Psoas muscle (tissue), 7 donors: ENCODE measurements at regions not wholly inside any gene's neighbourhood (a gene's known extent, or its start where the extent isn't known, plus 50 kb on each side); places are given as distances from the start of the nearest gene placed in this dataset.

Experiments used
- ATAC-seq, 4 donors: fragments of 200-7000 bp; cut with Tn5 transposase; one replicate each; pipeline ENCODE4 v1.9.1; 2020; ENCODE audit warnings: moderate library complexity in 3 of 4, mild to moderate bottlenecking in 2 of 4
- DNase-seq, 2 donors: peaks; one replicate each; pipeline ENCODE4 v3.0.0-alpha.2; 2020
- H3K27ac ChIP-seq: fragments of 200-600 bp; one replicate; pipeline ENCODE4 v1.8.0; 2022
- H3K27me3 ChIP-seq, 3 donors: fragments of 200-600 bp in 1 of 3; one replicate each; pipeline versions ENCODE4 v1.6.1 to v1.8.0; 2013 to 2022; ENCODE audit warnings: low read length in 2 of 3, mild to moderate bottlenecking in 2 of 3, moderate library complexity in 1 of 3; ENCODE audit not compliant: insufficient read depth in 3 of 3
- H3K36me3 ChIP-seq, 2 donors: fragments of 200-600 bp in 1 of 2; one replicate each; pipeline versions ENCODE4 v1.6.1 to v1.8.0; 2013 to 2022; ENCODE audit warnings: low read depth in 1 of 2, mild to moderate bottlenecking in 1 of 2, moderate library complexity in 1 of 2; ENCODE audit not compliant: insufficient read depth in 1 of 2
- H3K4me1 ChIP-seq: fragments of 200-600 bp; one replicate; pipeline ENCODE4 v1.8.0; 2022
- H3K4me3 ChIP-seq: fragments of 200-600 bp; one replicate; pipeline ENCODE4 v1.8.0; 2022; ENCODE audit warnings: mild to moderate bottlenecking
- H3K9me3 ChIP-seq: fragments of 200-600 bp; one replicate; pipeline ENCODE4 v1.8.0; 2022
- CTCF ChIP-seq: fragments of 200-600 bp; IDR thresholded peaks from one replicate; pipeline ENCODE4 v1.8.0; 2022; ENCODE audit warnings: antibody characterized with exemption
- WGBS, 3 donors: extraction: QIAGEN DNeasy Blood & Tissue Kit; methylation state at CpG; one replicate each; pipeline versions ENCODE4 v1.1.6 to v1.1.7; 2013; 5-methylcytosine and 5-hydroxymethylcytosine counted together
- intact Hi-C, 2 donors: fragments of 100-400 bp; cut with DNase I; formaldehyde crosslinking; loops; one replicate each; pipeline versions ENCODE4 v1.11.0 to v1.14.2; 2022
- donor health status: healthy with polysubstance abuse.
- donor health status: DM: no; HTN: no; CAD: no; lungs with moderate emphysema.
- donor health status: Bipolar disorder and iron deficiency.
- donor health status: healthy.
- donor health status: DM: yes; HTN: yes; CAD: no.
- donor health status: DM: no; HTN: no; CAD: no.
- donor health status: DM: yes; HTN: yes; CAD: no.

- Histone ChIP-seq H3K27ac (no peak overlapping the region), H3K4me1 (no peaks in the 10 kb centered on the region), H3K27me3 (no peaks in the 10 kb centered on the region), H3K36me3 (no peaks in the 10 kb centered on the region), H3K4me3 (no peak overlapping the region), H3K9me3 (no peaks in the 10 kb centered on the region)
- DNase-seq: no peak
- ATAC-seq: no peak
- 93 to 97% (median 95%) methylated on average over 3 of the region's 3 CpGs for WGBS, 3 donors
- intact Hi-C loops: loop anchor here in 1 of 2 donors (10.0 kb wide), 1 partner anchor 992 kb away; no protein-coding TSS in a partner anchor
- no peak for TF ChIP-seq CTCF
Measured at GRCh38 chr12:91582811-91583210, 400.2 kb upstream of the DCN start.

GRCh38 chr12:91579516-91580263 lies 397.1 kb upstream of the DCN start:
- intact Hi-C loops: loop anchor here in 1 of 2 donors (10.0 kb wide), 1 partner anchor 995 kb away; no protein-coding TSS in a partner anchor
- no peak for DNase-seq
- no peak for ATAC-seq
- no peak overlapping the region for H3K4me3 ChIP-seq
- no peaks in the 10 kb centered on the region for H3K27me3 ChIP-seq
- H3K27ac ChIP-seq: no peak overlapping the region
- no peak for TF ChIP-seq CTCF
- WGBS, 3 donors: 46 to 64% (median 63%) methylated on average over 3 of the region's 3 CpGs
- H3K36me3 ChIP-seq: no peaks in the 10 kb centered on the region
- H3K4me1 ChIP-seq: no peaks in the 10 kb centered on the region
- H3K9me3 ChIP-seq: no peaks in the 10 kb centered on the region

GRCh38 chr12:91577586-91578539 lies 395.2 kb upstream of the DCN start:
- intact Hi-C loops: no loop called here
- Histone ChIP-seq H3K4me3 (peak overlapping the region; percentile 53), H3K27me3 (no peaks in the 10 kb centered on the region), H3K4me1 (no peaks in the 10 kb centered on the region), H3K36me3 (no peaks in the 10 kb centered on the region), H3K9me3 (no peaks in the 10 kb centered on the region), H3K27ac (no peak overlapping the region)
- no peak for DNase-seq
- 16 to 23% (median 18%) methylated on average over 7 of the region's 7 CpGs for WGBS, 3 donors
- peak; percentile 61 for TF ChIP-seq CTCF
- ATAC-seq: peak in 1 of 4 donors; percentile 49

GRCh38 chr12:91576432-91576831 lies 393.8 kb upstream of the DCN start:
- no peak for DNase-seq
- no peak overlapping the region for H3K4me3 ChIP-seq
- H3K36me3 ChIP-seq: no peaks in the 10 kb centered on the region
- 88 to 100% (median 98%) methylated on average over 1 of the region's 1 CpG for WGBS, 3 donors
- H3K4me1 ChIP-seq: no peaks in the 10 kb centered on the region
- H3K27me3 ChIP-seq: no peaks in the 10 kb centered on the region
- ATAC-seq: no peak
- no peak overlapping the region for H3K27ac ChIP-seq
- no peak for TF ChIP-seq CTCF
- no peaks in the 10 kb centered on the region for H3K9me3 ChIP-seq
- intact Hi-C loops: no loop called here
